ENCODE measurements at regions not wholly inside any gene's neighbourhood (a gene's known extent, or its start where the extent isn't known, plus 50 kb on each side); places are given as distances from the start of the nearest gene placed in this dataset.
A peak's percentile ranks its signal among the peaks of the same experiment; 100 is the strongest.

DNA sequence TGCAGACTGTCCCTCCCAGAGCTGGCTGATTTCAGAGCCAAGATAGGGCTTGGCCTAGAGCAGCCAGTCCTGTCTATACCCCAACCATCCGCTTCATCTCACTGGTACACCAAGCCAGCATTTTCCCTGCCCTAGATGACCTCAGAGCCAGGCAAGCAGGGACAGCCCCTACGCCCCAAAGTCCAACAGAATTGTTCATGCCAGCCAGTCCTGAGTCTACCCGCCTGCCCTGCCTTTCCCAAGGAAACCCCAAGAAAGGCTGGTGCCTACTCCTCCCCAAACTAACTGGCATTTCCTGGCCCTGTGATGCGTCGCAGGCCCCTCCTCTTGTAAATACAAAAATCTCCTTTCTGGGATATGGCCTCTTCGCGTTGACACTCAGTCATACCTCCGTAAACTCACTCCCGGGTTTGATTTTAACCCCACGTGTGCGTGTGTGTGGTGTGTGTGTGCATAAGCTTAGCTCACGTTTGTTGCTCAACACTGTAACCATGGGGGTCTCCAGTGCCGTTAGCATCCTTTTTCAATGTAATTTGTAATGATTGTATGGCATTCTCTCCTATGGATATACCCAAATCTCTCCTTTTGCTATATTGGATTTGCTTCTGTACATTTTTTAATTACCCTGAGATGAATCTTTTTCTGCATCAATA, 75.3 kb downstream of the SIK1 start:
- Histone ChIP-seq H3F3A (ENCODE audit: insufficient read depth, low read length) (no peaks in the 10 kb centered on the region; the same call in 1 of the 2 replicates), H3K27me3 (ENCODE audit: insufficient read depth, low read length) (0 out of 2 replicates have a peak, but pooled peaks cover 6% of the 10 kb centered on the region), H3K4me2 (ENCODE audit: low read length) (no peak overlapping the region), H4K20me1 (ENCODE audit: insufficient read depth, low read length) (no peaks in the 10 kb centered on the region), H3K4me3 (ENCODE audit: low read depth, low read length, poor library complexity, severe bottlenecking) (no peak overlapping the region), H3K79me2 (ENCODE audit: insufficient read depth, low read length) (no peaks in the 10 kb centered on the region), H2AFZ (ENCODE audit: low read length) (no peak overlapping the region), H3K4me1 (ENCODE audit: insufficient read depth, low read length, severe bottlenecking) (peaks cover 45% of the 10 kb centered on the region), H3K36me3 (ENCODE audit: insufficient read depth, low read length) (no peaks in the 10 kb centered on the region), H3K9me3 (ENCODE audit: low read length) (no peaks in the 10 kb centered on the region), H3K27ac (ENCODE audit: low read depth, low read length, poor library complexity, severe bottlenecking) (peak overlapping the region; percentile 71), H3K9me2 (ENCODE audit: low read depth, low read length) (no peaks in the 10 kb centered on the region), H3K9ac (ENCODE audit: low read length) (no peak overlapping the region)
- TF ChIP-seq EZH2 (IDR thresholded peaks at IDR 0.05; ENCODE audit: borderline replicate concordance, low read length): no peak
- TF ChIP-seq, protein P1, sequence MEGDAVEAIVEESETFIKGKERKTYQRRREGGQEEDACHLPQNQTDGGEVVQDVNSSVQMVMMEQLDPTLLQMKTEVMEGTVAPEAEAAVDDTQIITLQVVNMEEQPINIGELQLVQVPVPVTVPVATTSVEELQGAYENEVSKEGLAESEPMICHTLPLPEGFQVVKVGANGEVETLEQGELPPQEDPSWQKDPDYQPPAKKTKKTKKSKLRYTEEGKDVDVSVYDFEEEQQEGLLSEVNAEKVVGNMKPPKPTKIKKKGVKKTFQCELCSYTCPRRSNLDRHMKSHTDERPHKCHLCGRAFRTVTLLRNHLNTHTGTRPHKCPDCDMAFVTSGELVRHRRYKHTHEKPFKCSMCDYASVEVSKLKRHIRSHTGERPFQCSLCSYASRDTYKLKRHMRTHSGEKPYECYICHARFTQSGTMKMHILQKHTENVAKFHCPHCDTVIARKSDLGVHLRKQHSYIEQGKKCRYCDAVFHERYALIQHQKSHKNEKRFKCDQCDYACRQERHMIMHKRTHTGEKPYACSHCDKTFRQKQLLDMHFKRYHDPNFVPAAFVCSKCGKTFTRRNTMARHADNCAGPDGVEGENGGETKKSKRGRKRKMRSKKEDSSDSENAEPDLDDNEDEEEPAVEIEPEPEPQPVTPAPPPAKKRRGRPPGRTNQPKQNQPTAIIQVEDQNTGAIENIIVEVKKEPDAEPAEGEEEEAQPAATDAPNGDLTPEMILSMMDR (IDR thresholded peaks at IDR 0.05; ENCODE audit: low read length): no peak

DNA sequence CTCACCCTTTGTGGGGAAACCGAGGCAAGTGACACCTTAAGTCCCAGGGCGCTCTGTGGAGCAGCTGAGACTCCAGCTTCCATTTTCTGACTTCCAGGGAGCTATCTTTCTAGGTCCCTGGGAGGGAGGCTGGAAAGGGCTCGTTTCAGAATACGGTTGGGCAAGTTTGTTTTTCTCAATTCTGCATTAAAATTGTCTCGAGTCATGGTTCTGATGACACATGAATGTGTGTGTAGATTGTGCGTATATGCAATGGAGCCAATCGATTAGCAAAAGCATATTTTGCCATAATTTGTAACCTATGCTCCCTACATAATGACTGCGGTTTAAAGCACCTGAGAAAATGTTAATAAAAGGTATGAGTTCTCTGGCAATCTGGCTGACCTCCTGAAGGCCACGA, 77.3 kb downstream of the SIK1 start:
- no peak overlapping the region for H2AFZ ChIP-seq (ENCODE audit: low read length)
- H4K20me1 ChIP-seq (ENCODE audit: insufficient read depth, low read length): no peaks in the 10 kb centered on the region
- H3K27ac ChIP-seq (ENCODE audit: low read depth, low read length, poor library complexity, severe bottlenecking): no peak overlapping the region
- no peak overlapping the region for H3K4me2 ChIP-seq (ENCODE audit: low read length)
- H3K9ac ChIP-seq (ENCODE audit: low read length): no peak overlapping the region
- no peak overlapping the region for H3K4me3 ChIP-seq (ENCODE audit: low read depth, low read length, poor library complexity, severe bottlenecking)
- H3K9me3 ChIP-seq (ENCODE audit: low read length): no peaks in the 10 kb centered on the region
- no peaks in the 10 kb centered on the region for H3K36me3 ChIP-seq (ENCODE audit: insufficient read depth, low read length)
- H3F3A ChIP-seq (ENCODE audit: insufficient read depth, low read length): no peaks in the 10 kb centered on the region; the same call in 1 of the 2 replicates
- peaks cover 6% of the 10 kb centered on the region; the same call in 1 of the 2 replicates for H3K27me3 ChIP-seq (ENCODE audit: insufficient read depth, low read length)
- no peaks in the 10 kb centered on the region for H3K9me2 ChIP-seq (ENCODE audit: low read depth, low read length)
- H3K4me1 ChIP-seq (ENCODE audit: insufficient read depth, low read length, severe bottlenecking): peaks cover 25% of the 10 kb centered on the region
- TF ChIP-seq, protein P1 (IDR thresholded peaks at IDR 0.05; ENCODE audit: low read length): no peak
- TF ChIP-seq EZH2 (IDR thresholded peaks at IDR 0.05; ENCODE audit: borderline replicate concordance, low read length): no peak
- H3K79me2 ChIP-seq (ENCODE audit: insufficient read depth, low read length): no peaks in the 10 kb centered on the region

- Histone ChIP-seq H3K4me2 (ENCODE audit: low read length) (no peak overlapping the region), H3K36me3 (ENCODE audit: insufficient read depth, low read length) (no peaks in the 10 kb centered on the region), H3K9ac (ENCODE audit: low read length) (no peak overlapping the region), H3K9me3 (ENCODE audit: low read length) (no peaks in the 10 kb centered on the region), H3K27me3 (ENCODE audit: insufficient read depth, low read length) (peaks cover 6% of the 10 kb centered on the region; the same call in 1 of the 2 replicates), H3K27ac (ENCODE audit: low read depth, low read length, poor library complexity, severe bottlenecking) (no peak overlapping the region), H4K20me1 (ENCODE audit: insufficient read depth, low read length) (no peaks in the 10 kb centered on the region), H3K79me2 (ENCODE audit: insufficient read depth, low read length) (no peaks in the 10 kb centered on the region), H3K4me3 (ENCODE audit: low read depth, low read length, poor library complexity, severe bottlenecking) (no peak overlapping the region), H2AFZ (ENCODE audit: low read length) (no peak overlapping the region), H3F3A (ENCODE audit: insufficient read depth, low read length) (no peaks in the 10 kb centered on the region; the same call in 1 of the 2 replicates), H3K4me1 (ENCODE audit: insufficient read depth, low read length, severe bottlenecking) (peaks cover 17% of the 10 kb centered on the region), H3K9me2 (ENCODE audit: low read depth, low read length) (no peaks in the 10 kb centered on the region)
- TF ChIP-seq, protein P1 (IDR thresholded peaks at IDR 0.05; ENCODE audit: low read length): no peak
- TF ChIP-seq EZH2 (IDR thresholded peaks at IDR 0.05; ENCODE audit: borderline replicate concordance, low read length): no peak
Measured at GRCh38 chr21:43348801-43349261, 78.1 kb downstream of the SIK1 start.
